ENCODE measurements at regions not wholly inside any gene's neighbourhood (a gene's known extent, or its start where the extent isn't known, plus 50 kb on each side); places are given as distances from the start of the nearest gene placed in this dataset.

GRCh38 chr4:175238827-175239517 is 320.8 kb downstream of the ADAM29 start:
- H3K36me3 ChIP-seq, result no peaks in the 10 kb centered on the region
- no peaks in the 10 kb centered on the region for H3K4me1 ChIP-seq
- no peak for TF ChIP-seq CTCF (IDR thresholded peaks at IDR 0.05)
- no peaks in the 10 kb centered on the region for H3K27me3 ChIP-seq
- intact Hi-C loops (cut with DNase I; ENCODE audit: low total_unique reads), result no loop called here
- no peak overlapping the region for H3K4me3 ChIP-seq
- H3K9me3 ChIP-seq, result no peaks in the 10 kb centered on the region
- DNase-seq, result no peak
- no peak overlapping the region for H3K27ac ChIP-seq

GRCh38 chr4:175246941-175247340 is 328.8 kb downstream of the ADAM29 start:
- no peaks in the 10 kb centered on the region for H3K36me3 ChIP-seq
- peaks cover 0 to 4% (median 0%) of the 10 kb centered on the region in 3 donors for H3K9me3 ChIP-seq
- H3K4me3 ChIP-seq, result no peak overlapping the region
- no peaks in the 10 kb centered on the region for H3K4me1 ChIP-seq
- intact Hi-C loops (cut with DNase I; ENCODE audit: low total_unique reads), result no loop called here
- H3K27me3 ChIP-seq, result no peaks in the 10 kb centered on the region
- H3K27ac ChIP-seq, result no peak overlapping the region
- TF ChIP-seq CTCF (IDR thresholded peaks at IDR 0.05), result no peak
- DNase-seq, result no peak

GRCh38 chr4:175252642-175253041 is 334.5 kb downstream of the ADAM29 start:
- Histone ChIP-seq H3K4me1 (no peaks in the 10 kb centered on the region), H3K27me3 (no peaks in the 10 kb centered on the region), H3K4me3 (no peak overlapping the region), H3K36me3 (no peaks in the 10 kb centered on the region), H3K9me3 (peaks cover 0 to 4% (median 0%) of the 10 kb centered on the region in 3 donors), H3K27ac (no peak overlapping the region)
- DNase-seq, result peak in 1 of 2 donors; percentile 46
- no peak for TF ChIP-seq CTCF (IDR thresholded peaks at IDR 0.05)
- intact Hi-C loops (cut with DNase I; ENCODE audit: low total_unique reads), result no loop called here

- Histone ChIP-seq H3K27me3 (no peaks in the 10 kb centered on the region), H3K36me3 (no peaks in the 10 kb centered on the region), H3K4me1 (no peaks in the 10 kb centered on the region), H3K27ac (no peak overlapping the region), H3K9me3 (peaks cover 0 to 4% (median 0%) of the 10 kb centered on the region in 3 donors), H3K4me3 (no peak overlapping the region)
- intact Hi-C loops (cut with DNase I; ENCODE audit: low total_unique reads), result no loop called here
- TF ChIP-seq CTCF (IDR thresholded peaks at IDR 0.05), result no peak
- no peak for DNase-seq
These were observed 335.2 kb downstream of the ADAM29 start for GRCh38 chr4:175253184-175253902.

GRCh38 chr4:175263537-175263936 is 345.4 kb downstream of the ADAM29 start:
- H3K4me3 ChIP-seq, result no peak overlapping the region
- no peak for TF ChIP-seq CTCF (IDR thresholded peaks at IDR 0.05)
- no peaks in the 10 kb centered on the region for H3K27me3 ChIP-seq
- no peaks in the 10 kb centered on the region for H3K9me3 ChIP-seq
- H3K27ac ChIP-seq, result no peak overlapping the region
- H3K4me1 ChIP-seq, result no peaks in the 10 kb centered on the region
- DNase-seq, result no peak
- intact Hi-C loops (cut with DNase I; ENCODE audit: low total_unique reads), result no loop called here
- no peaks in the 10 kb centered on the region for H3K36me3 ChIP-seq
